K562 (cell line): ENCODE measurements at regions not wholly inside any gene's neighbourhood (a gene's known extent, or its start where the extent isn't known, plus 50 kb on each side); places are given as distances from the start of the nearest gene placed in this dataset.

Experiments used
- CREB1 ChIP-seq, 2 experiments: sonication (generic) in 1 of 2; formaldehyde crosslinking in 1 of 2; IDR thresholded peaks; 2 replicates each; pipeline versions ENCODE4 v1.6.1 to v1.8.0; 2012 to 2022; ENCODE audit warnings: inconsistent platforms in 1 of 2, mild to moderate bottlenecking in 1 of 2, missing genetic modification reagents in 1 of 2, moderate library complexity in 1 of 2
- EZH2 ChIP-seq: IDR thresholded peaks from 2 replicates; pipeline ENCODE4 v1.6.1; 2012; ENCODE audit warnings: low read depth, mild to moderate bottlenecking, inconsistent platforms, low read length, borderline replicate concordance
- FOXJ3 ChIP-seq: sonication (generic); formaldehyde crosslinking; IDR thresholded peaks from 2 replicates; pipeline ENCODE4 v1.4.0; 2020; ENCODE audit warnings: mild to moderate bottlenecking, missing genetic modification reagents
- GABPB2 ChIP-seq: fragments of 250-450 bp; sonication (Bioruptor Pico); conservative IDR thresholded peaks from 2 replicates; pipeline ENCODE4 v1.5.1; 2021; ENCODE audit warnings: mild to moderate bottlenecking
- GATAD2B ChIP-seq: fragments of 450-650 bp; IDR thresholded peaks from 2 replicates; pipeline ENCODE4 v1.6.1; 2017; ENCODE audit warnings: mild to moderate bottlenecking, borderline replicate concordance
- GTF2F1 ChIP-seq: IDR thresholded peaks from 2 replicates; pipeline ENCODE4 v1.6.1; 2011; ENCODE audit warnings: low read depth, low read length, improper control_type of control experiment
- JUN ChIP-seq, 2 experiments: sonication (generic) in 1 of 2; formaldehyde crosslinking in 1 of 2; IDR thresholded peaks; 2 replicates each; pipeline versions ENCODE4 v1.6.1 to v1.8.0; 2012 to 2022; ENCODE audit warnings: borderline replicate concordance in 2 of 2, mild to moderate bottlenecking in 2 of 2, improper control_type of control experiment in 1 of 2, low read depth in 1 of 2, low read length in 1 of 2, missing genetic modification reagents in 1 of 2
- MEF2A ChIP-seq: IDR thresholded peaks from 2 replicates; pipeline ENCODE4 v1.6.1; 2011; ENCODE audit warnings: low read depth, mild to moderate bottlenecking, low read length, moderate library complexity; ENCODE audit not compliant: control insufficient read depth
- POLR2A ChIP-seq: fragments of 450-650 bp; conservative IDR thresholded peaks from 2 replicates; pipeline ENCODE4 v1.6.1; 2016
- RFX5 ChIP-seq: IDR thresholded peaks from 2 replicates; pipeline ENCODE4 v1.6.1; 2011; ENCODE audit warnings: low read depth, mild to moderate bottlenecking, improper control_type of control experiment, low read length
- SMAD3 ChIP-seq: fragments of 450-650 bp; formaldehyde crosslinking; conservative IDR thresholded peaks from 2 replicates; pipeline ENCODE4 v1.4.0; 2020; ENCODE audit warnings: mild to moderate bottlenecking
- TAF1 ChIP-seq: IDR thresholded peaks from 2 replicates; pipeline ENCODE4 v1.6.1; 2011; ENCODE audit warnings: mild to moderate bottlenecking, low read length, moderate library complexity; ENCODE audit not compliant: insufficient read depth, control insufficient read depth, severe bottlenecking; ENCODE audit errors: extremely low read depth
- TCFL5 ChIP-seq: fragments of 250-450 bp; sonication (Bioruptor Pico); conservative IDR thresholded peaks from 2 replicates; pipeline ENCODE4 v1.6.1; 2021; ENCODE audit warnings: mild to moderate bottlenecking, moderate library complexity, matching md5 sums
- TF ChIP-seq, protein P1 (sequence below), 3 experiments: IDR thresholded peaks in 2 of 3; conservative IDR thresholded peaks in 1 of 3; 2 replicates each; pipeline ENCODE4 v1.5.1; 2011 to 2012; ENCODE audit warnings: low read length in 3 of 3, mild to moderate bottlenecking in 3 of 3, control low read depth in 2 of 3, improper control_type of control experiment in 1 of 3, inconsistent platforms in 1 of 3, low read depth in 1 of 3, mixed read lengths in 1 of 3, moderate library complexity in 1 of 3; ENCODE audit not compliant: insufficient read depth in 2 of 3

DNA sequence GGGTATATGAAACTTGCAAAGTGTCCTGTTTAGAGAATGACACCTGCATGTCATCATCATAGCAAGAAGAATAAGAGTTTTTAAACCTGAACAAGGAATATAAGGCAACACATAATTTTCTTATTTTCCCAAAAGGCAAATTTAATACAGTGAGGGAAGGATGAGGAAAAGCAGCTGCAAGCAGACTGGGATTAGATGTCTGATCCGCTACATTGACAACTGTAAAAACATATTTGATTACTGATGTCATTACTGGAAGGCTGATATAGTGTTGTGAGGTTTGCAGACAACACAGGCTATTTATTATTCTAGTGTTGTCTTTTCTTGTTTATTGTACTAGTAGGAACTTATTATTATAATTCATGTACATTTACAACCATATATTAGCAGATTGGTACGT is 528.7 kb downstream of the ZIC1 start:
- TF ChIP-seq GABPB2 (CRISPR knock-in tag) (no peak), MEF2A (no peak), CREB1 (IDR thresholded peaks at IDR 0.05) (no peak), CREB1 (CRISPR knock-in tag; IDR thresholded peaks at IDR 0.05) (no peak), TAF1 (no peak), RFX5 (no peak), SMAD3 (CRISPR knock-in tag) (no peak), POLR2A (no peak), TCFL5 (CRISPR knock-in tag) (no peak), EZH2 (no peak), FOXJ3 (CRISPR knock-in tag) (no peak), GTF2F1 (no peak), GATAD2B (no peak), JUN (IDR thresholded peaks at IDR 0.05; ENCODE audit: borderline replicate concordance, low read depth, low read length) (no peak), JUN (CRISPR knock-in tag; IDR thresholded peaks at IDR 0.05; ENCODE audit: borderline replicate concordance) (no peak)
- TF ChIP-seq, protein P1, sequence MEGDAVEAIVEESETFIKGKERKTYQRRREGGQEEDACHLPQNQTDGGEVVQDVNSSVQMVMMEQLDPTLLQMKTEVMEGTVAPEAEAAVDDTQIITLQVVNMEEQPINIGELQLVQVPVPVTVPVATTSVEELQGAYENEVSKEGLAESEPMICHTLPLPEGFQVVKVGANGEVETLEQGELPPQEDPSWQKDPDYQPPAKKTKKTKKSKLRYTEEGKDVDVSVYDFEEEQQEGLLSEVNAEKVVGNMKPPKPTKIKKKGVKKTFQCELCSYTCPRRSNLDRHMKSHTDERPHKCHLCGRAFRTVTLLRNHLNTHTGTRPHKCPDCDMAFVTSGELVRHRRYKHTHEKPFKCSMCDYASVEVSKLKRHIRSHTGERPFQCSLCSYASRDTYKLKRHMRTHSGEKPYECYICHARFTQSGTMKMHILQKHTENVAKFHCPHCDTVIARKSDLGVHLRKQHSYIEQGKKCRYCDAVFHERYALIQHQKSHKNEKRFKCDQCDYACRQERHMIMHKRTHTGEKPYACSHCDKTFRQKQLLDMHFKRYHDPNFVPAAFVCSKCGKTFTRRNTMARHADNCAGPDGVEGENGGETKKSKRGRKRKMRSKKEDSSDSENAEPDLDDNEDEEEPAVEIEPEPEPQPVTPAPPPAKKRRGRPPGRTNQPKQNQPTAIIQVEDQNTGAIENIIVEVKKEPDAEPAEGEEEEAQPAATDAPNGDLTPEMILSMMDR (IDR thresholded peaks at IDR 0.05 in 2 of 3, conservative IDR thresholded peaks at IDR 0.05 in 1 of 3; ENCODE audit: insufficient read depth in 2 of 3, low read depth in 1 of 3, low read length in 3 of 3): no peak
